Endothelial cell of umbilical vein (primary cell): ENCODE measurements at regions not wholly inside any gene's neighbourhood (a gene's known extent, or its start where the extent isn't known, plus 50 kb on each side); places are given as distances from the start of the nearest gene placed in this dataset.

Source experiments
- BruUV-seq: library from RNA; stranded (reverse); fragments of 400-500 nt; replicated peaks from 2 replicates; lab custom pipeline; 2021; lab: Mats Ljungman, UMichigan
- CTCF ChIA-PET: fragments of 300-600, 350-600 bp; sonication (Branson Sonifier 250); formaldehyde crosslinking; loops from one replicate; lab custom pipeline; 2021; ENCODE audit warnings: antibody characterized with exemption, inconsistent platforms; lab: Charles Lee
- POLR2A ChIA-PET: fragments of 300-600, 350-600 bp; sonication (Branson Sonifier 250); formaldehyde crosslinking; loops from one replicate; lab custom pipeline; 2021; ENCODE audit warnings: antibody characterized with exemption, inconsistent platforms; lab: Charles Lee
- DNase-seq: peaks from one replicate; pipeline ENCODE4 v3.0.0-alpha.2; 2011; ENCODE audit warnings: low read depth, low spot score
- FAIRE-seq: peaks from 2 replicates; lab custom pipeline; 2011; peaks lifted over from hg19 to GRCh38; lab: Jason Lieb, UNC
- H2AFZ ChIP-seq: 2 replicates; pipeline ENCODE4 v1.6.0; 2012; ENCODE audit warnings: low read depth, low read length, control low read depth, inconsistent platforms
- H3K27ac ChIP-seq: 2 replicates; pipeline ENCODE4 v1.5.1; 2011; ENCODE audit warnings: low read depth, mild to moderate bottlenecking, control low read depth, low read length, moderate library complexity; ENCODE audit not compliant: insufficient read depth
- H3K27me3 ChIP-seq, 2 experiments: 2 replicates each; pipeline versions ENCODE4 v1.6.0 to v1.6.1; 2011; ENCODE audit warnings: low read length in 2 of 2, mixed read lengths in 1 of 2; ENCODE audit not compliant: control insufficient read depth in 2 of 2, insufficient read depth in 2 of 2
- H3K36me3 ChIP-seq, 2 experiments: 2 replicates in 1 of 2; 3 replicates in 1 of 2; pipeline ENCODE4 v1.5.1; 2011; ENCODE audit warnings: low read length in 2 of 2, mild to moderate bottlenecking in 1 of 2, moderate library complexity in 1 of 2; ENCODE audit not compliant: control insufficient read depth in 2 of 2, insufficient read depth in 2 of 2; ENCODE audit errors: extremely low read depth in 1 of 2
- H3K4me1 ChIP-seq: 3 replicates; pipeline ENCODE4 v1.5.1; 2011; ENCODE audit warnings: mild to moderate bottlenecking, low read length; ENCODE audit not compliant: control insufficient read depth, insufficient read depth; ENCODE audit errors: extremely low read depth
- H3K4me2 ChIP-seq: 2 replicates; pipeline ENCODE4 v1.6.1; 2011; ENCODE audit warnings: low read length, control low read depth, mixed read lengths; ENCODE audit not compliant: insufficient read depth
- H3K4me3 ChIP-seq, 3 experiments: fragments of 200-600 bp in 1 of 3; sonication (generic), shearing (Covaris generic) in 1 of 3; replicated peaks in 1 of 3; 2 replicates each; pipeline ENCODE4 v1.5.1; 2011 to 2016; ENCODE audit warnings: control low read depth in 3 of 3, low read length in 3 of 3, mild to moderate bottlenecking in 2 of 3, inconsistent platforms in 1 of 3, low read depth in 1 of 3, moderate library complexity in 1 of 3; ENCODE audit not compliant: insufficient read depth in 1 of 3
- H3K79me2 ChIP-seq: 2 replicates; pipeline ENCODE4 v1.6.0; 2012; ENCODE audit warnings: low read length, inconsistent platforms; ENCODE audit not compliant: control insufficient read depth, insufficient read depth
- H3K9ac ChIP-seq: replicated peaks from 2 replicates; pipeline ENCODE3; 2011; ENCODE audit warnings: low read length, control low read depth; ENCODE audit not compliant: insufficient read depth; ENCODE audit errors: extremely low read depth
- H3K9me1 ChIP-seq: replicated peaks from 3 replicates; pipeline ENCODE4 v1.6.0; 2011; ENCODE audit warnings: mild to moderate bottlenecking, low read length; ENCODE audit not compliant: control insufficient read depth, insufficient read depth; ENCODE audit errors: extremely low read depth
- H3K9me3 ChIP-seq: replicated peaks from 2 replicates; pipeline ENCODE4 v1.5.1; 2012; ENCODE audit warnings: low read length, inconsistent platforms; ENCODE audit not compliant: control insufficient read depth, insufficient read depth
- H4K20me1 ChIP-seq: replicated peaks from 2 replicates; pipeline ENCODE3; 2011; ENCODE audit warnings: mild to moderate bottlenecking, low read length; ENCODE audit not compliant: control insufficient read depth, insufficient read depth; ENCODE audit errors: extremely low read depth
- CTCF ChIP-seq, 2 donors: IDR thresholded peaks; 1 replicate in 1 of 2; 2 replicates in 1 of 2; pipeline ENCODE4 v1.5.1; 2011; ENCODE audit warnings: low read length in 2 of 2, mild to moderate bottlenecking in 2 of 2, moderate library complexity in 2 of 2, control low read depth in 1 of 2, inconsistent platforms in 1 of 2, low read depth in 1 of 2; ENCODE audit not compliant: insufficient read depth in 1 of 2; ENCODE audit errors: extremely low read depth in 1 of 2
- EZH2 ChIP-seq: IDR thresholded peaks from 2 replicates; pipeline ENCODE4 v1.6.1; 2012; ENCODE audit warnings: borderline replicate concordance, low read depth, mild to moderate bottlenecking, moderate library complexity, low read length, inconsistent platforms; ENCODE audit not compliant: severe bottlenecking
- FOS ChIP-seq: IDR thresholded peaks from 2 replicates; pipeline ENCODE4 v1.6.1; 2011; ENCODE audit warnings: mild to moderate bottlenecking, low read length, moderate library complexity, borderline replicate concordance; ENCODE audit not compliant: insufficient read depth
- GATA2 ChIP-seq: IDR thresholded peaks from 2 replicates; pipeline ENCODE4 v1.7.0; 2011; ENCODE audit warnings: low read depth, mild to moderate bottlenecking, moderate library complexity, mixed read lengths, low read length; ENCODE audit not compliant: insufficient read length, insufficient read depth
- JUN ChIP-seq: IDR thresholded peaks from 2 replicates; pipeline ENCODE4 v1.6.1; 2011; ENCODE audit warnings: borderline replicate concordance, low read depth; ENCODE audit not compliant: insufficient read length, insufficient read depth
- MAX ChIP-seq: IDR thresholded peaks from 2 replicates; pipeline ENCODE4 v1.6.1; 2011; ENCODE audit not compliant: insufficient read depth, insufficient read length
- MYC ChIP-seq: IDR thresholded peaks from one replicate; pipeline ENCODE4 v1.6.1; 2011; ENCODE audit warnings: mild to moderate bottlenecking, low read depth, low read length
- POLR2A ChIP-seq: IDR thresholded peaks from 2 replicates; pipeline ENCODE4 v1.6.1; 2012; ENCODE audit warnings: low read depth, mild to moderate bottlenecking, control low read depth, low read length
- POLR2AphosphoS5 ChIP-seq: IDR thresholded peaks from 2 replicates; pipeline ENCODE4 v1.6.1; 2012; ENCODE audit warnings: low read depth, mild to moderate bottlenecking, control low read depth, low read length, moderate library complexity; ENCODE audit not compliant: insufficient read depth
- dilution Hi-C: fragments of 300-500 bp; cut with MboI; formaldehyde crosslinking; loops from one replicate; pipeline ENCODE4 v1.15.0; 2019; ENCODE audit warnings: low sequenced_read_pairs; ENCODE audit not compliant: extremely low pct_ligation_motif_present
- intact Hi-C: fragments of 100-400 bp; cut with micrococcal nuclease; formaldehyde crosslinking; loops from one replicate; pipeline ENCODE4 v1.10.0; 2022

GRCh38 chr5:175032013-175032412 is 307.6 kb downstream of the MSX2 start:
- TF ChIP-seq EZH2, result no peak
- TF ChIP-seq POLR2A, result no peak
- no peak for TF ChIP-seq MAX
- no peak for TF ChIP-seq JUN
- no peak for TF ChIP-seq FOS
- no peak for TF ChIP-seq POLR2AphosphoS5
- no peak for TF ChIP-seq MYC
- TF ChIP-seq GATA2, result no peak
- TF ChIP-seq CTCF (IDR thresholded peaks at IDR 0.05; ENCODE audit: extremely low read depth in 1 of 2, insufficient read depth in 1 of 2, low read depth in 1 of 2, low read length in 2 of 2), result no peak
- no peak for DNase-seq
- no peaks in the 10 kb centered on the region for H3K36me3 ChIP-seq
- H4K20me1 ChIP-seq, result no peaks in the 10 kb centered on the region
- intact Hi-C loops (no loop called here), dilution Hi-C loops (no loop called here)
- H3K79me2 ChIP-seq, result no peaks in the 10 kb centered on the region
- ChIA-PET POLR2A (no interaction called here), CTCF (no interaction called here)
- no peaks in the 10 kb centered on the region for H3K4me1 ChIP-seq
- H3K4me2 ChIP-seq, result no peak overlapping the region
- no peak for FAIRE-seq
- no peak overlapping the region for H3K9ac ChIP-seq
- H3K27ac ChIP-seq, result no peak overlapping the region
- H3K4me3 ChIP-seq, result no peak overlapping the region
- no peaks in the 10 kb centered on the region for H3K9me1 ChIP-seq
- no peaks in the 10 kb centered on the region for H3K27me3 ChIP-seq
- peaks cover 2% of the 10 kb centered on the region for H3K9me3 ChIP-seq
- no peak overlapping the region for H2AFZ ChIP-seq
- no TSS peak for BruUV-seq
